BJ (cell line): ENCODE measurements at regions not wholly inside any gene's neighbourhood (a gene's known extent, or its start where the extent isn't known, plus 50 kb on each side); places are given as distances from the start of the nearest gene placed in this dataset. TPM values are rescaled to one million over a fixed set of nuclear protein-coding genes. Genes with fewer than 3 reads are reported as not detected.

Experiments used
- CTCF ChIA-PET: fragments of 350-600 bp; formaldehyde crosslinking; extraction: SDS; loops from one replicate; lab custom pipeline; 2021; ENCODE audit warnings: antibody characterized with exemption, inconsistent platforms; lab: Yijun Ruan, JAX
- POLR2A ChIA-PET: fragments of 300-600 bp; sonication (Branson Sonifier 250); formaldehyde crosslinking; extraction: SDS; loops from one replicate; lab custom pipeline; 2021; ENCODE audit warnings: antibody characterized with exemption; lab: Charles Lee
- DNase-seq: peaks from one replicate; pipeline ENCODE4 v3.0.0-alpha.2; 2011; ENCODE audit warnings: low read depth
- H3K27me3 ChIP-seq: 2 replicates; pipeline ENCODE4 v1.6.0; 2011; ENCODE audit warnings: low read length; ENCODE audit not compliant: control insufficient read depth, insufficient read depth
- H3K36me3 ChIP-seq: 2 replicates; pipeline ENCODE4 v1.5.1; 2011; ENCODE audit warnings: low read length; ENCODE audit not compliant: control insufficient read depth, insufficient read depth
- H3K4me3 ChIP-seq: 2 replicates; pipeline ENCODE4 v1.5.1; 2011; ENCODE audit warnings: low read depth, mild to moderate bottlenecking, control low read depth, low read length
- small RNA-seq: library from RNA; depleted of rRNA; stranded (forward); fragments of <200 nt; gene quantifications from one replicate; pipeline ENCODE3, GENCODE V24; 2012; ENCODE audit warnings: low replicate concordance, low read depth; ENCODE audit not compliant: insufficient read length
- TF ChIP-seq, protein P1 (sequence below): IDR thresholded peaks from 2 replicates; pipeline ENCODE4 v1.5.1; 2011; ENCODE audit warnings: low read depth, mild to moderate bottlenecking, control low read depth, inconsistent platforms, low read length, moderate library complexity; ENCODE audit not compliant: insufficient read depth

DNA sequence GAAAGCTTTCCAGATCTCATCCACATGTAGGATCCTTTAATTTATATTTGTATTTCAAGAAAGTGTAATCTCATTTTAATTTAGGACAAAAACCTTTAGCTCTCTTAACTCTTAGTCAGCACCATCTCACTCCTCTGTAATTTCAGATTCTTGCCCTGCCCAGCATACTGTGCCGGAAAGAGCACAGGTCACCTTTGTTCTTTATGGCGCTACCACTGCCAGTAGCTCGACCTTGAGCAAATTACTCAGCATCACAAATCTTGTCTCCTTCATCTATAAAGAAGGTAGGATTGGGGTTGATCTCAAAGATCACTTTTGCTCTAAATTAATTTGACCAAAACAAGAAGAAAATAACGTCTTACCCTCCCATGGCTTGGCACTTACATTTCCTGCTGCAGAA, 56.1 kb upstream of the ZC3H11B start:
- no peak for DNase-seq
- Histone ChIP-seq H3K27me3 (no peaks in the 10 kb centered on the region), H3K36me3 (no peaks in the 10 kb centered on the region), H3K4me3 (no peak overlapping the region)
- ChIA-PET CTCF (interaction anchor here (1.3 to 1.9 kb wide), 3 partner anchors 8 to 144 kb away, joined by 3 to 5 read pairs (median 5); no protein-coding TSS in a partner anchor), POLR2A (no interaction called here)
- TF ChIP-seq, protein P1, sequence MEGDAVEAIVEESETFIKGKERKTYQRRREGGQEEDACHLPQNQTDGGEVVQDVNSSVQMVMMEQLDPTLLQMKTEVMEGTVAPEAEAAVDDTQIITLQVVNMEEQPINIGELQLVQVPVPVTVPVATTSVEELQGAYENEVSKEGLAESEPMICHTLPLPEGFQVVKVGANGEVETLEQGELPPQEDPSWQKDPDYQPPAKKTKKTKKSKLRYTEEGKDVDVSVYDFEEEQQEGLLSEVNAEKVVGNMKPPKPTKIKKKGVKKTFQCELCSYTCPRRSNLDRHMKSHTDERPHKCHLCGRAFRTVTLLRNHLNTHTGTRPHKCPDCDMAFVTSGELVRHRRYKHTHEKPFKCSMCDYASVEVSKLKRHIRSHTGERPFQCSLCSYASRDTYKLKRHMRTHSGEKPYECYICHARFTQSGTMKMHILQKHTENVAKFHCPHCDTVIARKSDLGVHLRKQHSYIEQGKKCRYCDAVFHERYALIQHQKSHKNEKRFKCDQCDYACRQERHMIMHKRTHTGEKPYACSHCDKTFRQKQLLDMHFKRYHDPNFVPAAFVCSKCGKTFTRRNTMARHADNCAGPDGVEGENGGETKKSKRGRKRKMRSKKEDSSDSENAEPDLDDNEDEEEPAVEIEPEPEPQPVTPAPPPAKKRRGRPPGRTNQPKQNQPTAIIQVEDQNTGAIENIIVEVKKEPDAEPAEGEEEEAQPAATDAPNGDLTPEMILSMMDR, result no peak

- H3K36me3 ChIP-seq, result no peaks in the 10 kb centered on the region
- no peak for DNase-seq
- no peaks in the 10 kb centered on the region for H3K27me3 ChIP-seq
- POLR2A ChIA-PET, result no interaction called here
- no peak overlapping the region for H3K4me3 ChIP-seq
- CTCF ChIA-PET, result interaction anchor here (0.6 kb wide), 1 partner anchor 1152 kb away, joined by 6 read pairs; no protein-coding TSS in a partner anchor
- TF ChIP-seq, protein P1, result no peak
Measured at GRCh38 chr1:219668446-219668845, 55.5 kb upstream of the ZC3H11B start.

- Histone ChIP-seq H3K27me3 (no peaks in the 10 kb centered on the region), H3K4me3 (no peak overlapping the region), H3K36me3 (no peaks in the 10 kb centered on the region)
- TF ChIP-seq, protein P1, result no peak
- CTCF ChIA-PET, result no interaction called here
- no peak for DNase-seq
- POLR2A ChIA-PET, result no interaction called here
Measured at GRCh38 chr1:219666242-219666641, 53.3 kb upstream of the ZC3H11B start.

- TF ChIP-seq, protein P1, result no peak
- CTCF ChIA-PET, result no interaction called here
Measured at GRCh38 chr1:219665089-219665488, 52.2 kb upstream of the ZC3H11B start.

DNA sequence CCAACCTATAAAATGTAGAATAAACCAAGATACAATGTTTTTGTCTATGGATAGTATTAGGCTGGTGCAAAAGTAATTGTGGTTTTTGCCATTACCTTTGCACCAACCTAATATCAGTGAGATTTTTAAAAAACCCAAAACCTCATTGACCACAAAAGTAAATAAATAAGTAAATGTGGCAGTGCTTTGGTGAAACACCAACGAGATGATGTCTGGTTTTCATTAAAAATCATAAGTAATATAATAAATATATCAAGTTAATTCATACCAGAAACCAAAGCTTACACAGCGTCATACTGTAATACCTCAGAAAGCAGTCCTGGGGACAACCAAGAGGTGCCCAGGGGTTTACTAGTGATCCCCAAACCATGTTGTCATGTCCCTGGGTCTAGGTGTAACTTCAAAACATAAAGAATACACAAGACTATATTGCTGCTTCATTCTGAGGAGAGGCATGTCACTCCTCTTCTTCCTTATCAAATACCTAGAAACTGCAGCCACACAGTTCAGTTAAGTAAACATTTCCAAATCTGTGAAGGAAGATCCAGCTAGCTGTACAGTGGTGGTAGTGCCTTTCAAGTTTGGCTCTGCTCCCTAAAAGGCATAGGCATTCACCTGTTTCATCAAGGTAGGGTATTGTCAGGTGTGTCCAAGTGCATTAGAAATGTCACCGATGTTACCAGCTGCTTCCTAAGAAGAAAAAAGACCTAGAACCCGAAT, 51.6 kb upstream of the ZC3H11B start:
- CTCF ChIA-PET, result no interaction called here
- Histone ChIP-seq H3K27me3 (no peaks in the 10 kb centered on the region), H3K4me3 (no peak overlapping the region), H3K36me3 (no peaks in the 10 kb centered on the region)
- POLR2A ChIA-PET, result interaction anchor here (0.5 kb wide), 1 partner anchor 39 kb away, joined by 7 read pairs; no protein-coding TSS in a partner anchor
- TF ChIP-seq, protein P1, result no peak
- DNase-seq, result no peak

More at GRCh38 chr1:219665089-219665488, 52.2 kb upstream of the ZC3H11B start:
- Histone ChIP-seq H3K4me3 (no peak overlapping the region), H3K27me3 (no peaks in the 10 kb centered on the region), H3K36me3 (no peaks in the 10 kb centered on the region)
- DNase-seq, result no peak
- POLR2A ChIA-PET, result no interaction called here

Small RNAs in the stretch of these regions (small RNA-seq; reads per million reads assigned to genes)
- not detected for gene RNA5SP76
